Naive thymus-derived CD8-positive, alpha-beta T cell (primary cell): ENCODE measurements at regions not wholly inside any gene's neighbourhood (a gene's known extent, or its start where the extent isn't known, plus 50 kb on each side); places are given as distances from the start of the nearest gene placed in this dataset.

ENCODE experiments used
- ATAC-seq, 2 donors: fragments of 150-1000 bp; cut with Tn5 transposase in 1 of 2; sonication (Bioruptor Pico), chemical (Tn5 transposase) in 1 of 2; 1 replicate in 1 of 2; 2 replicates in 1 of 2; pipeline ENCODE4 v1.10.0; 2021; ENCODE audit warnings: mild to moderate bottlenecking in 2 of 2, moderate library complexity in 2 of 2
- POLR2A ChIA-PET: fragments of 350-600 bp; sonication (Branson Sonifier 250); formaldehyde crosslinking; loops from one replicate; lab custom pipeline; 2021; ENCODE audit warnings: antibody characterized with exemption; lab: Charles Lee
- DNase-seq, 10 donors: peaks; one replicate each; pipeline versions ENCODE4 v3.0.0 to v3.0.0-alpha.2; 2020 to 2022
- H3K27ac Mint-ChIP-seq, 10 donors: one replicate each; pipeline ENCODE4 v1.8.0; 2020 to 2022; ENCODE audit warnings: mild to moderate bottlenecking in 10 of 10, mixed read lengths in 10 of 10, moderate library complexity in 4 of 10, inconsistent platforms in 1 of 10
- H3K27me3 Mint-ChIP-seq, 5 donors: one replicate each; pipeline ENCODE4 v1.8.0; 2021 to 2022; ENCODE audit warnings: mixed read lengths in 5 of 5
- H3K36me3 Mint-ChIP-seq, 3 donors: one replicate each; pipeline ENCODE4 v1.8.0; 2020 to 2022; ENCODE audit warnings: mixed read lengths in 3 of 3, mild to moderate bottlenecking in 2 of 3, inconsistent platforms in 1 of 3
- H3K4me1 Mint-ChIP-seq, 4 donors: one replicate each; pipeline ENCODE4 v1.8.0; 2021 to 2022; ENCODE audit warnings: mixed read lengths in 4 of 4
- H3K4me3 Mint-ChIP-seq, 10 donors: one replicate each; pipeline ENCODE4 v1.8.0; 2020 to 2022; ENCODE audit warnings: mild to moderate bottlenecking in 10 of 10, mixed read lengths in 10 of 10, moderate library complexity in 6 of 10, inconsistent platforms in 1 of 10
- H3K9me3 Mint-ChIP-seq, 9 donors: one replicate each; pipeline ENCODE4 v1.8.0; 2020 to 2022; ENCODE audit warnings: mixed read lengths in 9 of 9, mild to moderate bottlenecking in 3 of 9, inconsistent platforms in 1 of 9, moderate library complexity in 1 of 9

GRCh38 chr3:22228705-22229104, 477.7 kb upstream of the ZNF385D start:
- POLR2A ChIA-PET: no interaction called here
- H3K9me3 Mint-ChIP-seq: peaks cover 0 to 13% (median 5%) of the 10 kb centered on the region in 9 donors
- H3K27me3 Mint-ChIP-seq: no peaks in the 10 kb centered on the region
- H3K27ac Mint-ChIP-seq: no peak overlapping the region
- DNase-seq: no peak
- no peak for ATAC-seq
- no peaks in the 10 kb centered on the region for H3K4me1 Mint-ChIP-seq
- no peaks in the 10 kb centered on the region for H3K36me3 Mint-ChIP-seq
- H3K4me3 Mint-ChIP-seq: no peak overlapping the region

- DNase-seq: no peak
- H3K27ac Mint-ChIP-seq: no peak overlapping the region
Measured at GRCh38 chr3:22231061-22231460, 480.1 kb upstream of the ZNF385D start.

DNA sequence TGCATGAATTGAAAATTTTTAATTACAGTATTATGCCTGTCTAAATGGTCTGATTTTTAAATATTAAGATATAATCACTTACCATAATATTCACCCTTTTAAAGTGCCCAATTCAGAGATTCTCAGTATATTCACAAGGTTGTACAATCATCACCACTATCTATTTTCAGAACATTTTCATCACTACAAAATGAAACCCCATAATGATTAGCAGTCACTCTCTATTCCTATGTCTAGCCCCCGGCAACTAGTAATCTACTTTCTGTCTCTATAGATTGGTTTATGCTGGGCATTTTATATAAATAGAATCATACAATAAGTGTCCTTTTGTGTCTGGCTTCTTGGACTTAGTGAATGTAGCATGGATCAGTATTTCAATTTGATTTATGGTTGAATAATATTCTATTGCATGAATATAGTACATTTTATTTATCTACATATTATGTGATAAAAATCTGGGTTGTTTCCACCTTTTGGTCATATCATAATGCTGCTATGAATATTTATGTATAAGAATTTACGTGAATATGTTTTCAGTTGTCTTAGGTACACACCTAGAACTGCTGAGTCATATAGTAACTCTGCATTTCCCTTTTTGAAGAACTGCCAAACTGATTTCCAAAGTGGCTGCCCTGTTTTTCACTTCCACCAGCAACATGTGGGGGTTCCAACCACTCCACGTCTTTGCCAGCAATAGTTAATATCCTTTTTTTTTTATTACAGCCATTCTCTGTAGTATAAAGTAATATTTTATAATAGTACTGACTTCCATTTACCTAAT, 485.7 kb upstream of the ZNF385D start:
- Mint-ChIP-seq H3K4me3 (no peak overlapping the region), H3K36me3 (no peaks in the 10 kb centered on the region), H3K27me3 (no peaks in the 10 kb centered on the region), H3K9me3 (peaks cover 0 to 24% (median 4%) of the 10 kb centered on the region in 9 donors), H3K27ac (no peak overlapping the region), H3K4me1 (no peaks in the 10 kb centered on the region)
- POLR2A ChIA-PET: no interaction called here
- no peak for ATAC-seq
- DNase-seq: no peak

More at GRCh38 chr3:22231061-22231460, 480.1 kb upstream of the ZNF385D start:
- POLR2A ChIA-PET: interaction anchor here (0.5 kb wide), 1 partner anchor 240 kb away, joined by 3 read pairs; no protein-coding TSS in a partner anchor
- Mint-ChIP-seq H3K4me3 (no peak overlapping the region), H3K4me1 (no peaks in the 10 kb centered on the region), H3K36me3 (no peaks in the 10 kb centered on the region), H3K9me3 (peaks cover 0 to 22% (median 5%) of the 10 kb centered on the region in 9 donors), H3K27me3 (no peaks in the 10 kb centered on the region)
- ATAC-seq: no peak

- Mint-ChIP-seq H3K27ac (no peak overlapping the region), H3K4me3 (no peak overlapping the region), H3K27me3 (no peaks in the 10 kb centered on the region), H3K9me3 (peaks cover 0 to 17% (median 0%) of the 10 kb centered on the region in 9 donors), H3K36me3 (no peaks in the 10 kb centered on the region), H3K4me1 (no peaks in the 10 kb centered on the region)
- ATAC-seq: no peak
- no peak for DNase-seq
- POLR2A ChIA-PET: no interaction called here
Measured at GRCh38 chr3:22239011-22239410, 488.0 kb upstream of the ZNF385D start.

GRCh38 chr3:22241110-22241509, 490.1 kb upstream of the ZNF385D start:
- Mint-ChIP-seq H3K4me3 (no peak overlapping the region), H3K4me1 (no peaks in the 10 kb centered on the region), H3K27me3 (no peaks in the 10 kb centered on the region), H3K27ac (no peak overlapping the region), H3K36me3 (no peaks in the 10 kb centered on the region), H3K9me3 (peaks cover 0 to 8% (median 0%) of the 10 kb centered on the region in 9 donors)
- no peak for ATAC-seq
- POLR2A ChIA-PET: no interaction called here
- no peak for DNase-seq

GRCh38 chr3:22244761-22245521, 493.9 kb upstream of the ZNF385D start:
- no peaks in the 10 kb centered on the region for H3K27me3 Mint-ChIP-seq
- no peak for DNase-seq
- peaks cover 0 to 8% (median 0%) of the 10 kb centered on the region in 9 donors for H3K9me3 Mint-ChIP-seq
- no peaks in the 10 kb centered on the region for H3K36me3 Mint-ChIP-seq
- no peaks in the 10 kb centered on the region for H3K4me1 Mint-ChIP-seq
- POLR2A ChIA-PET: no interaction called here
- no peak overlapping the region for H3K4me3 Mint-ChIP-seq
- no peak for ATAC-seq
- H3K27ac Mint-ChIP-seq: no peak overlapping the region

DNA sequence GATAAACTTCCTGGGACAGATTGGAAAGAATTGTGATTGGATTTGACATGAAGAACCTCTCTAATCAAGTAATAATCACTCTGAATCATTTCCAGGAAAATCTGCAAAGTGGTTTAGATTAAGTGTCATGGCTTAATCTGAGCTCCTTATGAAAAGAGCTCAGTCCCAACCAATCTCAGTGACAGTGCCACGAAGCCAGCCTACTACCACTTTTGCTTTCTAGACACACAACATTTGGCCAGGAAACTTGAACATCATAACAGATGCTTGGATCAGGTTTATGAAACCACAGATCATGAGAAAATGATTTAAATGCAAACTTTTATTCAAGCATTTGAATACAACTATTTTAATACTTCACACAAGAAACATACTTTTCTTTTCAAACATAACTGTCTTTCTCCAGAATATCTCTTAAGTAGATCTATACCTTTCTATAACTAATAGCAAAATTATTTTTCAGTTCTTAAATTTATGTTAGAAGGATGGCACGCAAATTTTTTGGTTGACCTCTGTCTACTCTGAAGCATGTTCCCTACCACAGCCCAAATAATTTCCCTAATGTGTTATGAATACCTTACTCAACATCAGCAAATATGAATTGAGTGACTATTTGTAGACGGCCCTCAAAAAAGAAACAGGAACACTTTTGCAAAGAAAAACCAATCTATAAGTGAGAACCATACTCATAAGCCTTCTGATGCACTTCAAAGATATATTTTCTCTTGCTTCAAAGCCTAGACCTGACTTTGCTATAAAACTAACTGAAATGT, 495.0 kb upstream of the ZNF385D start:
- POLR2A ChIA-PET: no interaction called here
- Mint-ChIP-seq H3K36me3 (no peaks in the 10 kb centered on the region), H3K4me3 (no peak overlapping the region), H3K27ac (no peak overlapping the region), H3K9me3 (peaks cover 0 to 2% (median 0%) of the 10 kb centered on the region in 9 donors), H3K4me1 (no peaks in the 10 kb centered on the region), H3K27me3 (no peaks in the 10 kb centered on the region)
- ATAC-seq (no peak), DNase-seq (no peak)

- POLR2A ChIA-PET: no interaction called here
- DNase-seq (no peak), ATAC-seq (no peak)
- Mint-ChIP-seq H3K9me3 (peaks cover 0 to 2% (median 0%) of the 10 kb centered on the region in 9 donors), H3K36me3 (no peaks in the 10 kb centered on the region), H3K27ac (no peak overlapping the region), H3K4me1 (no peaks in the 10 kb centered on the region), H3K27me3 (no peaks in the 10 kb centered on the region), H3K4me3 (no peak overlapping the region)
Measured at GRCh38 chr3:22249658-22250057, 498.6 kb upstream of the ZNF385D start.

GRCh38 chr3:22257252-22257651, 506.2 kb upstream of the ZNF385D start:
- POLR2A ChIA-PET: no interaction called here
- Mint-ChIP-seq H3K4me3 (no peak overlapping the region), H3K27ac (no peak overlapping the region), H3K4me1 (no peaks in the 10 kb centered on the region), H3K27me3 (peaks cover 0 to 1% (median 0%) of the 10 kb centered on the region in 5 donors), H3K9me3 (peaks cover 0 to 2% (median 0%) of the 10 kb centered on the region in 9 donors), H3K36me3 (no peaks in the 10 kb centered on the region)
- DNase-seq (no peak), ATAC-seq (no peak)

- H3K4me3 Mint-ChIP-seq: no peak overlapping the region
- DNase-seq (no peak), ATAC-seq (no peak)
- no peaks in the 10 kb centered on the region for H3K36me3 Mint-ChIP-seq
- H3K27ac Mint-ChIP-seq: no peak overlapping the region
- peaks cover 0 to 1% (median 0%) of the 10 kb centered on the region in 5 donors for H3K27me3 Mint-ChIP-seq
- peaks cover 0 to 11% (median 0%) of the 10 kb centered on the region in 9 donors for H3K9me3 Mint-ChIP-seq
- no peaks in the 10 kb centered on the region for H3K4me1 Mint-ChIP-seq
- POLR2A ChIA-PET: no interaction called here
Measured at GRCh38 chr3:22262386-22262785, 511.4 kb upstream of the ZNF385D start.

- no peak overlapping the region for H3K4me3 Mint-ChIP-seq
- no peaks in the 10 kb centered on the region for H3K36me3 Mint-ChIP-seq
- no peak overlapping the region for H3K27ac Mint-ChIP-seq
- no peak for ATAC-seq
- POLR2A ChIA-PET: no interaction called here
- H3K9me3 Mint-ChIP-seq: peaks cover 0 to 11% (median 0%) of the 10 kb centered on the region in 9 donors
- no peaks in the 10 kb centered on the region for H3K4me1 Mint-ChIP-seq
- DNase-seq: no peak
- H3K27me3 Mint-ChIP-seq: peaks cover 0 to 1% (median 0%) of the 10 kb centered on the region in 5 donors
Measured at GRCh38 chr3:22263042-22263441, 512.0 kb upstream of the ZNF385D start.

- Mint-ChIP-seq H3K27ac (no peak overlapping the region), H3K27me3 (peaks cover 0 to 1% (median 0%) of the 10 kb centered on the region in 5 donors), H3K9me3 (peaks cover 0 to 11% (median 0%) of the 10 kb centered on the region in 9 donors), H3K36me3 (no peaks in the 10 kb centered on the region), H3K4me1 (no peaks in the 10 kb centered on the region), H3K4me3 (no peak overlapping the region)
- ATAC-seq (no peak), DNase-seq (no peak)
- POLR2A ChIA-PET: no interaction called here
Measured at GRCh38 chr3:22265403-22265802, 514.4 kb upstream of the ZNF385D start.

DNA sequence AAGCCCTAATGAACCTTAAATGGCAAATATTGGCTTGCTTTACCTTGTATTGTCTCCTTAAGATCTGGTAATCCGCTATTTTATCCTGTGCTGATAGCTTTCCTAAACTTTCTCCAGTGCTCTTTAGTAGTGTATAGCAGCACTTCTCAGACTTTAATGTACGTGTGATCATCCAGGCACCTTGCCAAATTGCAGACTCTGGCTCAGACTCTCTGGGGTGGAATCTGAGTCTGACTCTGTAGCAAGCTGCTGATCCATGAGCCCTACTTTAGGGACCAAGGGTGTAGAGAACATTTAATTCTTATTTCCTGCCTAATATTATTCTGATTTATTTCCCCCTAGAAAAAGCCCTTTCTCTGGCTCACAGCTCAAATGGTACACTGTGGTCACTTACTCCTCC, 518.8 kb upstream of the ZNF385D start:
- Mint-ChIP-seq H3K27ac (no peak overlapping the region), H3K36me3 (no peaks in the 10 kb centered on the region), H3K4me1 (no peaks in the 10 kb centered on the region), H3K4me3 (no peak overlapping the region), H3K9me3 (peaks cover 0 to 5% (median 0%) of the 10 kb centered on the region in 9 donors), H3K27me3 (no peaks in the 10 kb centered on the region)
- ATAC-seq (no peak), DNase-seq (no peak)
- POLR2A ChIA-PET: no interaction called here
